Frontal cortex (tissue), 3 donors: ENCODE measurements at regions not wholly inside any gene's neighbourhood (a gene's known extent, or its start where the extent isn't known, plus 50 kb on each side); places are given as distances from the start of the nearest gene placed in this dataset.

Experiments used
- DNase-seq, 2 donors: peaks; one replicate each; pipeline ENCODE4 v3.0.0; 2012; ENCODE audit warnings: low spot score in 2 of 2
- FAIRE-seq: peaks from 2 replicates; lab custom pipeline; 2012; peaks lifted over from hg19 to GRCh38; lab: Jason Lieb, UNC
- donor health status: control.
- donor health status: control.
- donor health status: control.

- DNase-seq (no peak), FAIRE-seq (no peak)
These were observed 394.8 kb downstream of the PBX1 start for GRCh38 chr1:164953815-164954214.

GRCh38 chr1:164953098-164953497 lies 394.1 kb downstream of the PBX1 start:
- FAIRE-seq (no peak), DNase-seq (no peak)

DNA sequence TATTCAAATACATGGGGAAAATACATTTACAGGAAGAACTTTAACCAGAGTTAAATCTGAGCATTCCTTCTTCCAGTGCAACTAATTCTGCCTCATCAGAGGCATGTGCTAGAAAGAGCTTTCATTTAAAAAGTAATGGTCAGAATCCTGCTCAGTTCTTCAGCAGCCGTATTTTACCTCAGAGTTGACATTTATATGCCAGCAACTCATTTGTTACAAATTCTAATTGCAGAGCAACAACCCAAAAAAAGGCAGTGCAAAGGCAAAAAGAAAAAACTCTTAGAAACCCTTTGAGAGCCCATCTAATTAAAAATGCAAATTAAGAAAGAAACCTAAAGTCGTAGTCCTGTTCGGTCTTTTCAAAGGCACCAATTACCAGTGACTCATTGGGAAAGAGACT lies 392.5 kb downstream of the PBX1 start:
- no peak for DNase-seq
- no peak for FAIRE-seq

- FAIRE-seq (no peak), DNase-seq (no peak)
These were observed 391.6 kb downstream of the PBX1 start for GRCh38 chr1:164950541-164950986.

- no peak for FAIRE-seq
- no peak for DNase-seq
These were observed 390.9 kb downstream of the PBX1 start for GRCh38 chr1:164949771-164950471.

- no peak for FAIRE-seq
- DNase-seq, result no peak
These were observed 389.1 kb downstream of the PBX1 start for GRCh38 chr1:164948101-164948500.

DNA sequence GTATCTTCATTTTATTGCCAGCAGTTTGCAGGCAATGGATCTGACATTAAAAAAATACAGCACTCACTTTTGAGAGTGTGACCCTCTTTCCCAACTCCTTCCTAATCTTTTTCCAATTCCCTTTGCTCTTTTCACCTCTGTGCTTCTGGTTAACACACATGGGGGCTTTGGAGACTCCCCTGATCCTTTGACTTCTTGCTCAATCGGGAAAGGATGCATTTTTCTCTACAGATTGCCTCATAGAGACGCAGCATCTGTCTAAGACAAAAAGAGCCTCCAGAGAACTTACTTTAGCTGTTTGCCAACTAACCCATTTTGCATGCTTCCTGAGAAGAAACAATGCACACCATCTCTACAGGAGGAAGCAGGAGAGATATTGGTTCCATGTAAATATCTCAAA lies 378.3 kb downstream of the PBX1 start:
- no peak for DNase-seq
- FAIRE-seq, result no peak

GRCh38 chr1:164932580-164932979 lies 373.6 kb downstream of the PBX1 start:
- FAIRE-seq, result no peak
- DNase-seq, result no peak

- FAIRE-seq (no peak), DNase-seq (no peak)
These were observed 371.8 kb downstream of the PBX1 start for GRCh38 chr1:164930833-164931232.

GRCh38 chr1:164930241-164930640 lies 371.3 kb downstream of the PBX1 start:
- no peak for FAIRE-seq
- DNase-seq, result no peak

GRCh38 chr1:164928232-164928812 lies 369.3 kb downstream of the PBX1 start:
- DNase-seq (no peak), FAIRE-seq (no peak)

- no peak for DNase-seq
- FAIRE-seq, result no peak
These were observed 367.1 kb downstream of the PBX1 start for GRCh38 chr1:164926107-164926506.

DNA sequence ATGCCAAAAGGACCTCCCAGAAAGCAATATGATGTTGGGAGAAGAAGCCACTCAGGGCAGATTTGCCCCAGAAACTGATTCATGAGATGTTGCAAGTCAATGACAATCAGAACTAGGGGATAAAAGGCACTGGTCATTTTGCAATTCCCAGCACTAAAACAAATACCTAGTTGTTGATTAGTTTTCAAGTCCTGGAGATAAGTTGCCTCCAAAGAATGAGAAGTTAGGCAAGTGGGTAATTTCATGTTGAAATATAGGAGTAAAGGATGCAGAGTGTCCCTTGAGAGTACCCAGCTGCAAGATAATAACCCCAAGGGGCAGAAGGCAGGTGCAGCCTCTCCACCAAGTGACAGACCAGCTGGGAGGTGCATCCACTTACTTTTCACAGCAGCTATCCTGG lies 363.6 kb downstream of the PBX1 start:
- DNase-seq, result no peak
- no peak for FAIRE-seq

- no peak for DNase-seq
- no peak for FAIRE-seq
These were observed 362.5 kb downstream of the PBX1 start for GRCh38 chr1:164921493-164921892.

DNA sequence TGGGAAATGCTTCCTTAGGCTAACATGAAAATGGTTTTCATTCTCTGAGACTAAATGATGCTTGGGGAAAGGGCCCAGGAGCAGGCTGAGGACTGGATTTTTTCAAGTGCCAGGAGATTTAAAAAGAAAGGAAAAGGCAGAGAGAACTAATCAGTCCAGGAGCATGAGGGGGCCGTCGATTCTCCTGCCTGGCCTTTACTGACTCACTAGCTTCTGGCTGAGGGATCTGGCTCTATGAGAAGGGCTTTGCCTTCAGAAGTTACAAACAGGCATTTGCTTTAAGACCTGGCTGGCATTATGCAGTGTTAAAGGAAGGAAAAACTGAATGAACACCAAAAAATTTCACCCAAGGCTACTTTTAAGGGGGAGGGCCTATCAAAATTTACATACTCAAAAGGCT lies 359.2 kb downstream of the PBX1 start:
- no peak for FAIRE-seq
- no peak for DNase-seq

DNA sequence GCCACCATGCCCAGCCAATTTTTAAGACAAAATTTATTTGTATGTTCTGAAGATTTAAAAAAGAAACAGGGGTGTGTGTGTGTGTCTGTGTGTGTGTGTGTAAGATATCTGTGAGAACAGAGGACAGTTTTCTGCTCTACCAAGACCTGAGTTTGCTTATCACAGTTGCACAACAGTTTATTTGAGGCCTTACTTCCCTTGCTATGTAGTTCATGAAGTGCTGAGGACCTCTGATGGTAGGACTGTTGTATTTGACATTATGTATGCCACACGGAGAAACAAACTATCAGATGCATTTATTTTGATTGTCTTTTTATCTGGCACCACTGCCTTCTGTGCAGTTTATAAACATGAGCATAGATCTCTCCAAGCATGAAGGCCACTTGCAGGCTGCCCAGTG lies 355.2 kb downstream of the PBX1 start:
- FAIRE-seq (no peak), DNase-seq (no peak)

DNA sequence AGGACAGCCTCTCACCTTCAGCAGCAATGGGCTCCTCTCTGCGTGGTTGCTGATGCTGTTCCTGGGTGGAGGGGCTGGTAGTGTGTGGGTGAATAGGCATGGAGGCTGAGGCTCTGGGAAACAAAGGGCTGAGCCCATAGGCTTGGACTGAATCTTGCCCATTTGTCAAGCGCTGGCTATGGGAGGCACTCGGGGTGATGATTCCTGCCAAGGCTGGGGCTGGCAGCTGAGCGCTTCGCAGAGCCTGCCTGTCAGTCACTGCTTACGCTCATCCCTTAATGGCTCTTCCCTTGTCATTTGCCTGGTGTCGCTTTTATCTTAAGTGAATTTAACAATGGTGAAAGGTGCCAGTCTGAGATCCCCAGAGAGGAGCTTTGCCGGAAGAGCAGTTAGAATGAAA lies 353.3 kb downstream of the PBX1 start:
- DNase-seq (no peak), FAIRE-seq (no peak)

DNA sequence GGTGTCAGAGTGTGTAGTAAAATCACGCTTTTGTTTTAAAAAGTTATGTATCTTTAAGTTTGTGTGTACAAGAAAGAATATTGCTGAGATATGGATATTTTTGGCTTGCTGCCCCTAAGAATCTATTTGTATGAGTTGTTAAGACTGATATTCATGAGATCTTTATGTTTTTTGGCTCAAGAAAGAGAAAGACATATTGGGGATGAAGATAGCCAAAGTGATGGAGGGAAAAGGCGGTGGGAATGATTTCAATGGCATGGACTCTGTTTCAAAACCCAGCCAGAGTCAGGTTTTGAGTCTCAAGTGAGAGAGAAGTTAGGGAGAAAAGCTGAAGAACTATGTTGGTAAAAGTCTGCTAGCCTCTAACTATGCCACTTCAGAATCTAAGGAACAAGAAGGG lies 351.7 kb downstream of the PBX1 start:
- no peak for DNase-seq
- FAIRE-seq, result no peak

DNA sequence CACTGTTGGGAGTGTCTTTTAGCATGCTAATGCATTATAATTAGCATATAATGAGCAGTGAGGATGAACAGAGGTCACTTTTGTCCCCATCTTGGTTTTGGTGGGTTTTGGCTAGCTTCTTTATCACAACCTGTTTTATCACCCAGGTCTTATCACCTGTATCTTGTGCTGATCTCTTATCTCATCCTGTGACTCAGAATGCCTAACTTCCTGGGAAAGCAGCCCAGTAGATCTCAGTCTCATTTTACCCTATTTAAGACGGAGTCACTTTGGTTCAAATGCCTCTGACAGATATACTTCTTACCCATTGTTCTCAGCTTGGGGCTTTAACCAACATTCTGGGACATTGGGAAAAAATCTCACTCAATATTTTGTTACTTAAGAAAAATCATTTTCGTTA lies 348.7 kb downstream of the PBX1 start:
- DNase-seq (no peak), FAIRE-seq (no peak)

- DNase-seq (no peak), FAIRE-seq (no peak)
These were observed 346.9 kb downstream of the PBX1 start for GRCh38 chr1:164905869-164906268.

DNA sequence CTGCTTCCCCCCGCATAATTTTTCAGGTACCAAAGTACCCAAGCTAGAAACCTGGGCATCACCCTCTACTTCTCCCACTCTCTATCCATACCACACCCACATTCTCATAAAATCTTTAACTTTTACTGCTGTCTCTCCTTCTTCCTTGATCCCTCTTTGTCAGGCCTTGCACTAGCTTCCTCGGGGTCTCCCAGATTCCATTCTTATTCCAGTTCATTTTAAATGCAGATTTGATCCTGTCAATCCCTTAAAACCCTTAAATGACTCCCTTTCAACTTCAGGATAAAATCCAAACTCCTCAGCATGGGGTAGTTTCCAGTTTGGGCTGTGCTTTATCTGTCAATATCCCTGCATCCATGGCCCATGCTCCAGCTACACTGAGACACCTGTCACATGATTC lies 343.5 kb downstream of the PBX1 start:
- DNase-seq (no peak), FAIRE-seq (no peak)
